Thyroid gland (tissue), 4 donors: ENCODE measurements at regions not wholly inside any gene's neighbourhood (a gene's known extent, or its start where the extent isn't known, plus 50 kb on each side); places are given as distances from the start of the nearest gene placed in this dataset.

Source experiments
- POLR2A ChIP-seq, 2 donors: fragments of 450-650 bp; IDR thresholded peaks; one replicate each; pipeline ENCODE4 v1.6.1; 2017; ENCODE audit warnings: antibody characterized with exemption in 2 of 2, mild to moderate bottlenecking in 2 of 2, moderate library complexity in 1 of 2
- TF ChIP-seq, protein P1 (sequence below), 6 experiments: fragments of 200-600 bp in 3 of 6; fragments of 450-650 bp in 3 of 6; sonication (generic) in 3 of 6; IDR thresholded peaks; one replicate each; pipeline ENCODE4 v1.5.1; 2016 to 2019; ENCODE audit warnings: antibody characterized with exemption in 6 of 6, mild to moderate bottlenecking in 2 of 6, inconsistent platforms in 1 of 6, moderate library complexity in 1 of 6

GRCh38 chr18:34467058-34467457 lies 242.3 kb upstream of the NOL4 start:
- TF ChIP-seq POLR2A (IDR thresholded peaks at IDR 0.05): no peak
- TF ChIP-seq, protein P1, sequence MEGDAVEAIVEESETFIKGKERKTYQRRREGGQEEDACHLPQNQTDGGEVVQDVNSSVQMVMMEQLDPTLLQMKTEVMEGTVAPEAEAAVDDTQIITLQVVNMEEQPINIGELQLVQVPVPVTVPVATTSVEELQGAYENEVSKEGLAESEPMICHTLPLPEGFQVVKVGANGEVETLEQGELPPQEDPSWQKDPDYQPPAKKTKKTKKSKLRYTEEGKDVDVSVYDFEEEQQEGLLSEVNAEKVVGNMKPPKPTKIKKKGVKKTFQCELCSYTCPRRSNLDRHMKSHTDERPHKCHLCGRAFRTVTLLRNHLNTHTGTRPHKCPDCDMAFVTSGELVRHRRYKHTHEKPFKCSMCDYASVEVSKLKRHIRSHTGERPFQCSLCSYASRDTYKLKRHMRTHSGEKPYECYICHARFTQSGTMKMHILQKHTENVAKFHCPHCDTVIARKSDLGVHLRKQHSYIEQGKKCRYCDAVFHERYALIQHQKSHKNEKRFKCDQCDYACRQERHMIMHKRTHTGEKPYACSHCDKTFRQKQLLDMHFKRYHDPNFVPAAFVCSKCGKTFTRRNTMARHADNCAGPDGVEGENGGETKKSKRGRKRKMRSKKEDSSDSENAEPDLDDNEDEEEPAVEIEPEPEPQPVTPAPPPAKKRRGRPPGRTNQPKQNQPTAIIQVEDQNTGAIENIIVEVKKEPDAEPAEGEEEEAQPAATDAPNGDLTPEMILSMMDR (IDR thresholded peaks at IDR 0.05): no peak
